GM23338 (cell line): ENCODE measurements at regions not wholly inside any gene's neighbourhood (a gene's known extent, or its start where the extent isn't known, plus 50 kb on each side); places are given as distances from the start of the nearest gene placed in this dataset.

Experiments
- ATAC-seq: fragments of 200-7000 bp; cut with Tn5 transposase; 3 replicates; pipeline ENCODE4 v1.9.1; 2020
- DNase-seq: peaks from one replicate; pipeline ENCODE4 v3.0.0-alpha.2; 2015; ENCODE audit warnings: low spot score
- H2AFZ ChIP-seq: fragments of 200-600 bp; sonication (generic); 2 replicates; pipeline ENCODE4 v1.8.0; 2016; ENCODE audit warnings: antibody characterized with exemption, mild to moderate bottlenecking, moderate library complexity
- H3F3A ChIP-seq: fragments of 200-600 bp; sonication (generic); replicated peaks from 2 replicates; pipeline ENCODE4 v1.8.0; 2017; ENCODE audit warnings: antibody characterized with exemption, mixed run types, low read depth
- H3K27ac ChIP-seq: fragments of 200-600 bp; sonication (generic); 2 replicates; pipeline ENCODE4 v1.6.1; 2016; ENCODE audit warnings: low read depth
- H3K27me3 ChIP-seq: fragments of 200-600 bp; sonication (generic); 2 replicates; pipeline ENCODE4 v1.8.0; 2016; ENCODE audit warnings: mild to moderate bottlenecking, mixed run types, moderate library complexity; ENCODE audit not compliant: insufficient read depth
- H3K36me3 ChIP-seq: fragments of 200-600 bp; sonication (generic); 2 replicates; pipeline ENCODE4 v1.8.0; 2016; ENCODE audit warnings: mild to moderate bottlenecking; ENCODE audit not compliant: insufficient read depth
- H3K4me1 ChIP-seq: fragments of 200-600 bp; sonication (generic); 2 replicates; pipeline ENCODE4 v1.8.0; 2016; ENCODE audit warnings: mild to moderate bottlenecking, moderate library complexity; ENCODE audit not compliant: insufficient read depth
- H3K4me2 ChIP-seq: fragments of 200-600 bp; sonication (generic); 2 replicates; pipeline ENCODE4 v1.7.1; 2017; ENCODE audit warnings: mixed run types
- H3K4me3 ChIP-seq: fragments of 200-600 bp; sonication (generic); 2 replicates; pipeline ENCODE4 v1.6.1; 2016; ENCODE audit warnings: mixed run types
- H3K79me2 ChIP-seq: fragments of 200-600 bp; sonication (generic); replicated peaks from 2 replicates; pipeline ENCODE4 v1.8.0; 2017; ENCODE audit warnings: mild to moderate bottlenecking; ENCODE audit not compliant: insufficient read depth
- H3K9me2 ChIP-seq: fragments of 200-600 bp; sonication (generic); 2 replicates; pipeline ENCODE4 v1.8.0; 2017; ENCODE audit not compliant: insufficient read depth
- H4K20me1 ChIP-seq: fragments of 200-600 bp; sonication (generic); replicated peaks from 2 replicates; pipeline ENCODE4 v1.8.0; 2017; ENCODE audit warnings: mild to moderate bottlenecking; ENCODE audit not compliant: insufficient read depth
- H3K27ac Mint-ChIP-seq: 2 replicates; pipeline ENCODE4 v1.8.0; 2020; ENCODE audit warnings: inconsistent platforms, mild to moderate bottlenecking, moderate library complexity, mixed read lengths
- H3K27me3 Mint-ChIP-seq: 3 replicates; pipeline ENCODE4 v1.8.0; 2022; ENCODE audit warnings: low read depth, mild to moderate bottlenecking, moderate library complexity, mixed read lengths, inconsistent platforms; ENCODE audit not compliant: insufficient read depth, poor library complexity
- H3K36me3 Mint-ChIP-seq: 3 replicates; pipeline ENCODE4 v1.8.0; 2021; ENCODE audit warnings: low read depth, mild to moderate bottlenecking, inconsistent platforms, moderate library complexity, mixed read lengths
- H3K4me1 Mint-ChIP-seq: 3 replicates; pipeline ENCODE4 v1.8.0; 2020; ENCODE audit warnings: mild to moderate bottlenecking, inconsistent platforms, mixed read lengths
- H3K4me3 Mint-ChIP-seq: 3 replicates; pipeline ENCODE4 v1.8.0; 2021; ENCODE audit warnings: moderate library complexity, mild to moderate bottlenecking, inconsistent platforms, mixed read lengths
- H3K9me3 Mint-ChIP-seq: 3 replicates; pipeline ENCODE4 v1.8.0; 2020; ENCODE audit warnings: moderate library complexity, mild to moderate bottlenecking, inconsistent platforms, mixed read lengths
- ETS1 ChIP-seq: IDR thresholded peaks from 2 replicates; pipeline ENCODE4 v1.6.1; 2016; ENCODE audit warnings: antibody characterized with exemption
- EZH2phosphoT487 ChIP-seq: fragments of 200-600 bp; sonication (generic); IDR thresholded peaks from one replicate; pipeline ENCODE4 v1.8.1; 2018; ENCODE audit warnings: antibody characterized with exemption; ENCODE audit not compliant: unreplicated experiment
- NANOG ChIP-seq: IDR thresholded peaks from 2 replicates; pipeline ENCODE4 v1.6.1; 2016; ENCODE audit warnings: antibody characterized with exemption, borderline replicate concordance
- POLR2AphosphoS5 ChIP-seq: IDR thresholded peaks from 2 replicates; pipeline ENCODE4 v1.6.1; 2016; ENCODE audit warnings: antibody characterized with exemption, low read depth
- STAT1 ChIP-seq: IDR thresholded peaks from one replicate; pipeline ENCODE4 v1.6.1; 2016; ENCODE audit warnings: antibody characterized with exemption; ENCODE audit not compliant: unreplicated experiment
- ZNF114 ChIP-seq: fragments of 250-450 bp; sonication (Bioruptor Pico); IDR thresholded peaks from 2 replicates; pipeline ENCODE4 v1.5.0; 2020; ENCODE audit warnings: mild to moderate bottlenecking, moderate library complexity
- ZNF331 ChIP-seq: fragments of 250-450 bp; sonication (Bioruptor Pico); IDR thresholded peaks from 2 replicates; pipeline ENCODE4 v1.5.0; 2020; ENCODE audit warnings: low read depth, mild to moderate bottlenecking, moderate library complexity
- TF ChIP-seq, protein P1 (sequence below): IDR thresholded peaks from one replicate; pipeline ENCODE4 v1.6.1; 2018; ENCODE audit warnings: antibody characterized with exemption; ENCODE audit not compliant: unreplicated experiment
- TF ChIP-seq, protein P2 (sequence below), 2 experiments: fragments of 200-600 bp in 1 of 2; sonication (generic) in 1 of 2; conservative IDR thresholded peaks; 2 replicates each; pipeline versions ENCODE4 v1.5.1 to v1.6.1; 2016 to 2017; ENCODE audit warnings: antibody characterized with exemption in 2 of 2, low read depth in 2 of 2, mild to moderate bottlenecking in 2 of 2, moderate library complexity in 1 of 2

DNA sequence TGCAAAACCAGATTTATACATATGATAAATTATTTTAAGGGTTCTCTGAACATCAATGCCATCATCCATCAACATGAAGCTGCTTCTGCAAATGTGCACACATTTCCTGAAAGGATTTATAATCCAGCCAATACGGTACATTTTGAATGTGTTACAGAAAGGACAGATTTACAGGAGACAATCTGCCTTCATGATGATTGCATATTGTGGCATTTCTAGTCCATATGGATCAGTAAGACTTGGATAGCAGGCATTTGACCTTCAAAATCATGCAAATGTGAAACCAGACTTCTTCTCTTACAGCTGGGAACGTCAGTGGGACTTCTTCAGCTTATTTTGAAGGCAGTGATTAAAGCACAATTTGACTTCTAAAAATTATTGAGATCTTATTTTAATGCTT lies 217.3 kb upstream of the GK2 start:
- no peaks in the 10 kb centered on the region for H3K27me3 ChIP-seq

GRCh38 chr4:79623021-79623870 lies 215.2 kb upstream of the GK2 start:
- H3K27me3 ChIP-seq: no peaks in the 10 kb centered on the region
- H3K4me1 ChIP-seq: peaks cover 11% of the 10 kb centered on the region
- H3K9me2 ChIP-seq: no peaks in the 10 kb centered on the region
- H3K4me3 Mint-ChIP-seq: no peak overlapping the region
- H3K4me3 ChIP-seq: no peak overlapping the region
- no peaks in the 10 kb centered on the region for H3K79me2 ChIP-seq
- H3F3A ChIP-seq: no peaks in the 10 kb centered on the region
- H3K27ac Mint-ChIP-seq: 0 out of 2 replicates have a peak overlapping the region, but pooled peaks have one; percentile 35
- ATAC-seq (no peak), DNase-seq (no peak)
- H3K36me3 Mint-ChIP-seq: no peaks in the 10 kb centered on the region
- H3K4me1 Mint-ChIP-seq: peaks cover 9% of the 10 kb centered on the region
- H4K20me1 ChIP-seq: no peaks in the 10 kb centered on the region
- no peaks in the 10 kb centered on the region; the same call in 2 of the 3 replicates for H3K9me3 Mint-ChIP-seq
- peak overlapping the region; percentile 68 for H2AFZ ChIP-seq
- no peaks in the 10 kb centered on the region for H3K36me3 ChIP-seq
- peaks cover 2% of the 10 kb centered on the region for H3K27me3 Mint-ChIP-seq
- no peak overlapping the region for H3K27ac ChIP-seq
- H3K4me2 ChIP-seq: no peak overlapping the region
- no peak for TF ChIP-seq POLR2AphosphoS5
- no peak for TF ChIP-seq EZH2phosphoT487
- TF ChIP-seq STAT1: no peak
- TF ChIP-seq, protein P1, sequence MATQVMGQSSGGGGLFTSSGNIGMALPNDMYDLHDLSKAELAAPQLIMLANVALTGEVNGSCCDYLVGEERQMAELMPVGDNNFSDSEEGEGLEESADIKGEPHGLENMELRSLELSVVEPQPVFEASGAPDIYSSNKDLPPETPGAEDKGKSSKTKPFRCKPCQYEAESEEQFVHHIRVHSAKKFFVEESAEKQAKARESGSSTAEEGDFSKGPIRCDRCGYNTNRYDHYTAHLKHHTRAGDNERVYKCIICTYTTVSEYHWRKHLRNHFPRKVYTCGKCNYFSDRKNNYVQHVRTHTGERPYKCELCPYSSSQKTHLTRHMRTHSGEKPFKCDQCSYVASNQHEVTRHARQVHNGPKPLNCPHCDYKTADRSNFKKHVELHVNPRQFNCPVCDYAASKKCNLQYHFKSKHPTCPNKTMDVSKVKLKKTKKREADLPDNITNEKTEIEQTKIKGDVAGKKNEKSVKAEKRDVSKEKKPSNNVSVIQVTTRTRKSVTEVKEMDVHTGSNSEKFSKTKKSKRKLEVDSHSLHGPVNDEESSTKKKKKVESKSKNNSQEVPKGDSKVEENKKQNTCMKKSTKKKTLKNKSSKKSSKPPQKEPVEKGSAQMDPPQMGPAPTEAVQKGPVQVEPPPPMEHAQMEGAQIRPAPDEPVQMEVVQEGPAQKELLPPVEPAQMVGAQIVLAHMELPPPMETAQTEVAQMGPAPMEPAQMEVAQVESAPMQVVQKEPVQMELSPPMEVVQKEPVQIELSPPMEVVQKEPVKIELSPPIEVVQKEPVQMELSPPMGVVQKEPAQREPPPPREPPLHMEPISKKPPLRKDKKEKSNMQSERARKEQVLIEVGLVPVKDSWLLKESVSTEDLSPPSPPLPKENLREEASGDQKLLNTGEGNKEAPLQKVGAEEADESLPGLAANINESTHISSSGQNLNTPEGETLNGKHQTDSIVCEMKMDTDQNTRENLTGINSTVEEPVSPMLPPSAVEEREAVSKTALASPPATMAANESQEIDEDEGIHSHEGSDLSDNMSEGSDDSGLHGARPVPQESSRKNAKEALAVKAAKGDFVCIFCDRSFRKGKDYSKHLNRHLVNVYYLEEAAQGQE: no peak
- no peak for TF ChIP-seq NANOG
- TF ChIP-seq, protein P2, sequence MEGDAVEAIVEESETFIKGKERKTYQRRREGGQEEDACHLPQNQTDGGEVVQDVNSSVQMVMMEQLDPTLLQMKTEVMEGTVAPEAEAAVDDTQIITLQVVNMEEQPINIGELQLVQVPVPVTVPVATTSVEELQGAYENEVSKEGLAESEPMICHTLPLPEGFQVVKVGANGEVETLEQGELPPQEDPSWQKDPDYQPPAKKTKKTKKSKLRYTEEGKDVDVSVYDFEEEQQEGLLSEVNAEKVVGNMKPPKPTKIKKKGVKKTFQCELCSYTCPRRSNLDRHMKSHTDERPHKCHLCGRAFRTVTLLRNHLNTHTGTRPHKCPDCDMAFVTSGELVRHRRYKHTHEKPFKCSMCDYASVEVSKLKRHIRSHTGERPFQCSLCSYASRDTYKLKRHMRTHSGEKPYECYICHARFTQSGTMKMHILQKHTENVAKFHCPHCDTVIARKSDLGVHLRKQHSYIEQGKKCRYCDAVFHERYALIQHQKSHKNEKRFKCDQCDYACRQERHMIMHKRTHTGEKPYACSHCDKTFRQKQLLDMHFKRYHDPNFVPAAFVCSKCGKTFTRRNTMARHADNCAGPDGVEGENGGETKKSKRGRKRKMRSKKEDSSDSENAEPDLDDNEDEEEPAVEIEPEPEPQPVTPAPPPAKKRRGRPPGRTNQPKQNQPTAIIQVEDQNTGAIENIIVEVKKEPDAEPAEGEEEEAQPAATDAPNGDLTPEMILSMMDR (conservative IDR thresholded peaks at IDR 0.05; ENCODE audit: low read depth in 2 of 2): no peak
- TF ChIP-seq ETS1: no peak

More for the DNA sequence above, 217.3 kb upstream of the GK2 start:
- Mint-ChIP-seq H3K27ac (no peak overlapping the region; the same call in 1 of the 2 replicates), H3K36me3 (no peaks in the 10 kb centered on the region), H3K4me3 (no peak overlapping the region), H3K9me3 (no peaks in the 10 kb centered on the region; the same call in 2 of the 3 replicates), H3K4me1 (peaks cover 19% of the 10 kb centered on the region), H3K27me3 (peaks cover 2% of the 10 kb centered on the region)
- no peak for TF ChIP-seq ZNF331 (CRISPR knock-in tag)
- no peak for TF ChIP-seq ZNF114 (CRISPR knock-in tag)
- no peak for TF ChIP-seq ETS1
- Histone ChIP-seq H3K4me1 (peaks cover 14% of the 10 kb centered on the region), H4K20me1 (no peaks in the 10 kb centered on the region), H3K4me2 (no peak overlapping the region), H3K27ac (no peak overlapping the region), H3F3A (no peaks in the 10 kb centered on the region), H3K36me3 (no peaks in the 10 kb centered on the region), H3K79me2 (no peaks in the 10 kb centered on the region), H3K9me2 (no peaks in the 10 kb centered on the region), H3K4me3 (no peak overlapping the region), H2AFZ (0 out of 2 replicates have a peak overlapping the region, but pooled peaks have one; percentile 3)
- no peak for ATAC-seq
- no peak for DNase-seq
